Activated CD8-positive, alpha-beta memory T cell treated with anti-CD3 and anti-CD28 coated beads, Interleukin-2, amount 50 U/mL, for 48 hours (primary cell): ENCODE measurements at regions not wholly inside any gene's neighbourhood (a gene's known extent, or its start where the extent isn't known, plus 50 kb on each side); places are given as distances from the start of the nearest gene placed in this dataset.

Source experiments
- DNase-seq: peaks from one replicate; pipeline ENCODE4 v3.0.0-alpha.2; 2020

DNA sequence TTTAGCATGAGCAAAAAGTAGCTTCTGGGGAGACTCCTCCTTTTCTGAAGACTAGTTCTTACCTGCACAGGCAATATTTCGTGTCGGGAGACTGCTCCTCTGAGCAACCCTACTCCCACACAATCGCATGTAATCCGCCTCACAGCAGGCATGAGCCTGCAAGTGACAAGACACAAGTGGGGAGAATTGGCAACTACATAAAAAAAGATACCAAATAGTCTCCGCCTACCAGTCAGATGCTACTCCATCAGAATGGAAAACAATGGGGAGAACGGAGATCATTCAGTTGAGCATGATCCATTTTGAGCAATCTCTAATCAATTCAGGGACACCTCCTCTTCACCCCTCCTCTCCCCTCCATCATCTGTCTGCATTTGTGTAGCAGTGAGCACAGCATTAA lies 321.0 kb downstream of the COG6 start:
- DNase-seq, result no peak

DNA sequence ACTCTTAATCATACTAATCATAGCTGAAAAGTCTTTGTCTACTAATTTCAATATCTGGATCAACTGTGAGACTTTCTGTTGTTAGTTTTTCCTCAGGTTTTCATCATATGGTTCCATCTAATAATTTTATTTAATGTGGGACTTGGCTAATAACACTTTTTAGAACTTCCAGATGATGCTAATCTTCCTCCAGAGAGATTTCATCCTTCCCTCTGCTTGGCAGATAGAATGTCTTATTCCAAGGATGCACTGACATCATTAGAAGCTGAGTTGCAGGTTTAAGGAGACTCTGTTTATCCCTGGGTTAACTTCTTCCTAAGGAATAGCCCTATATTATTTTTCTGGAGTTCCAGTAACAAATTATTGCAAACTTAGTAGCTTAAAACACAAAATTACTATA lies 325.6 kb downstream of the COG6 start:
- DNase-seq, result no peak

DNA sequence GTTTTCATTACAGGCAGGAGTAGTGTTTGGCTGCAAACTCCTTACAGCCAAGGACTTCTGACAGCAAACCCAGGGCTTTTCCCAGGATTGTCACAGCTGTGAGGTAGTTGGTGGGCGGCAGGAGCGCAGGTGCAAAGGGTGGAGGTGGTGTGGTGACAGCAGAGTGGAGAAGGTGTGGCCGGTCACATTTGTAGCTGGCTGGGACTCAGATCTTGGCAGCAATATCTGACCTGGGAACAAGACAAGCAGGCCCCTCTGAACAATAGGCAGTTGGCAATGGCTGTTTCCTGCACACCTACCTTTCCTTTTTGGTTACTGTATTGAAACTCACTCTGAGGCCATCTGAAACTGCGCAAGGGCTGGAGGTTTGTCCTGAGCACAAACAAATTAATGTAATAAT lies 327.3 kb downstream of the COG6 start:
- DNase-seq, result no peak

DNA sequence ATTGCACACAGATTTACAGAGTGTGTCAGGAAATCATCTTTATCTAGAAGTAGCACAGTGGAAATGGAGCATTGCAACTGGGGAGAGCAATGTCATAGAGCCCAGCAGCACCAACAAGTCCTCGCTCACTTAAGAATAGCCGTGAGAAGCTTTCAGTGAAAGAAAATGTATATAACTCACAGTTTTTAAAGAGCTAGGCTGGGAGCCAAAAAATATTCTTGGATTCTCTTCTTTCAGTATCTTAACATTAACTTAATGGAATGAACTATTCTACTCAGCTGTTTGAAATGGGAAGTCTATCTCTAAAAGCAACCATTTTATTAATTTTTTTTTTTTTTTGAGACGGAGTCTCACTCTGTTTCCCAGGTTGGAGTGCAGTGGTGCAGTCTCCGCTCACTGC lies 329.6 kb downstream of the COG6 start:
- no peak for DNase-seq

DNA sequence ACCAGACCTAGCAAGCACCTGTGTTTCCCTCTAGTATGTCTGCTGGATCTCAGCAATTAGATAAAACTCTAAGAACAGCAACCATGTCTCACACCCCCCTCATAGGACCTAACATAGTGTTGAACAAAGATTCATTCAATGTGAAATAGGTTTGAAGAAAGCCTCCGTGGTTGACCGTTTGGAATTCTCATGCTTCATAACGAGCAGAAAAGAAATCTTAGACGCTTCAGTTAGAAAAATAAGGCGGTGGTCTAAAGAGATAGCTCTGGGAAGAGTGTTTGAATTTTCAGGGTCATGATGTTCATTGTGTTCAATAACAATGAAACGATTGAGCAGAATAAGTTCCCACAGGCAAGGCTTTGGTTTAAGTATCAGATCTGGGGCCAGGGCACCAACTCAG lies 332.9 kb downstream of the COG6 start:
- DNase-seq, result no peak

DNA sequence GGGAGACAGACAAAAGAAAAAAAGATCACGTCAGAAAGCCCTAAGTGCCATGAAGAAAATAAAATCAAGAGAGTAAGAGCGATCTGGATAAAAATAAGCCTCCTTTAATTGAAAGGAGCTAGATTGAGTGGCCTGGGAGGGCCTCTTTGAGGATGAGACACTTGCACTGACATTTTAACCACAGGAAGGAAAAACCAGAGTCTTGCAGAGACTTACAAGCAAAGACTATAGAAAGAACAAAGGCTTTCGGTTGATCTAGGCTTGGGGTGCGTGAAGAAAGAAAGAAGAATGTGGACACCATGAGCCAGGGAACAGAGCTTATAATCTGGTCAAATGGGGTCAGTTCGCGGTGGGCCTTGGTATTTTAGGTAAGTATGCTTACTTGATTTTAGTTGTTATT lies 342.7 kb downstream of the COG6 start:
- no peak for DNase-seq

DNA sequence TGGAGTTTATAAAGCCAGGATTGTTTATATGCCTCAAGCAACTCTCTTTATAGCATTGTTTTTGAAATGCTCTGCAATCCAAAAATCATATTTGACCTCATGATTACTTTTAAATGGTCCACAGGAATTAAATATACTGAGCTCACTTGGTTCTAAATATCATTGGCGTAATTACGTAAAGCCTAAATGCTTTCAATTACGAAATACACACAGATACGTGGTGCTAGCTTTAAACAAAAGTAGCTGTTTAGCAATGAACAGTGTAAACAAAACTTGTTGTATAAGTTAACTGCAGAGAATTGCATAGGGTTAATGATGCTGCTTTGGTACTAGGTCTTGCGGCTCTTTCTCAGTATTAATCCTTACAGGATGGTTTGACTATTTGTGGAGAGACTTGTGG lies 346.6 kb downstream of the COG6 start:
- no peak for DNase-seq

DNA sequence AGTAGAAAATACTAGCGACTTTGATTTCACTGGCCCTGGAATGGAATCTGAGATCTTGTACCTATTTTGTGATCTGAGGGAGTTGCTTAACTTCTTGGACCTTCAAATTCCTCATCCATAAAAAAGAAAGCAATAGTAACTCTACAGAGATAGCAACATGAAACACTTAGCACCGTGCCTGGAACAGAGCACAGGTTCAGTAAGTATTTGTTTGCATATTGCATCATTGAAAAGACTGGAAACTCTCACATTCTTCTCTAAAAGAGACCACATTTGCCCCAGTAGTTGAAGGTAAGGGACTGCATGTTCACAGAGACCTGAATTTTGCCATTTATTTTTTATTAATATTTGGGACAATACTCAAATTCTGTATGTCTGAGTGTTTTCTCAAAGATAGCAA lies 358.1 kb downstream of the COG6 start:
- DNase-seq, result no peak

DNA sequence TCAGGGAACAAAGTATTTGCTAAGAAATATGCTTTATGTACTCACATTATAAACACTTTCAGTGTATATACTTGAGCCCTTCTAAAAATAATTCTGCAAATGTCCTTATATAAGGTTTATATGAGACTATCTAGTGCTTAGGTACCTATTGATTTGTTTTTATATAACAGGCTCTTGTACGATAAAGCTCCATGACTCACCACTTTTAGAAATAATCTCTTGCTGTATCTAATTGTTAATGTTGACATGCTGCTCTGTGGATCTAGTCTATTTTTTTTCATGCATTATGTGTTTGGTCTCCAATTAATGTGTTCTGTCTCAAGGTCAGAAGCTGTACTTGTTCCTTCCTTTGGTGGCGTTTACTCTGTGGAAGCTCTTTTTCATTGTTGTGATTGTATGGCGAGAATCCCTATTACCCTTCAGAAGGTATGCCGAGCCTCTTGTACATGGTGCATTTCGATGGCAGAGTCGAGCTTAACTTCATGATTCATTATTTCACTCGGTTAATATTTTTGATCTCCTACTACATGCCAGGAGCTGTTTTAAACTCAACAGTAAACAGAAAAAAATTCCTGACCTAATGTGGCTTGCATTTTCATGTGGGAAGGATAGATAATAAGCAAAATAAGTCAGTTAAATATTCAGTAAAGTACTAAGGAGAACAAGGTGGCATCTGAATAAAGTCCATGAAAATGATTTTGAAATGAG lies 361.6 kb downstream of the COG6 start:
- DNase-seq, result no peak

DNA sequence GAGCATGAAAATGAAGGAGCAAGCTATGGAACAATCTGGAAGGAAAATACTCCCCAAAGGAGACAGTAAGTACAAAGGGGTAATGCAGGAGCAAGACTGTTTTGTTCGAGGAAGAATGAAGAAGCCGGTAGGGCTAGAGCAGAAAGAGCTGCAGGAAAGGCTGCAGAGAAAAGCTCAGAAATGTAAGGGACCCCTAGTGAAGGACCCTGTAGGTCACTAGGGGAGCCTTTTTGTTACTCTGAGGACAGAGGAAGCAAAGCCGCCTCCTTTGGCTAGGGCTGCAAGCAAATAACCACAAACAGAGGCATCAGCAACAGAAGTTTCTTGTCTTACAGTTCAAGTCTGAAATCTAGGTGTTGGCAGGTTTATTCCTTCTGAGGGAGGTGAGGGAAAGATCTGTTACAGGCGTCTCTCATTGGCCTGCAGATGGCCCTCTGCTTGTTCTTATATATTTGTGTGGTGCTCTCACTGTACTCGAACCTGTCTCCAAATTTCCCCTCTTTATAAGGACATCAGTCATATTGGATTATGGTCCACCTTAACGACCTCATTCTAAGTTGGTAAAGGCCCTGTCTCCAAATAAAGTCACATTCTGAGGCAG lies 362.3 kb downstream of the COG6 start:
- DNase-seq, result no peak

DNA sequence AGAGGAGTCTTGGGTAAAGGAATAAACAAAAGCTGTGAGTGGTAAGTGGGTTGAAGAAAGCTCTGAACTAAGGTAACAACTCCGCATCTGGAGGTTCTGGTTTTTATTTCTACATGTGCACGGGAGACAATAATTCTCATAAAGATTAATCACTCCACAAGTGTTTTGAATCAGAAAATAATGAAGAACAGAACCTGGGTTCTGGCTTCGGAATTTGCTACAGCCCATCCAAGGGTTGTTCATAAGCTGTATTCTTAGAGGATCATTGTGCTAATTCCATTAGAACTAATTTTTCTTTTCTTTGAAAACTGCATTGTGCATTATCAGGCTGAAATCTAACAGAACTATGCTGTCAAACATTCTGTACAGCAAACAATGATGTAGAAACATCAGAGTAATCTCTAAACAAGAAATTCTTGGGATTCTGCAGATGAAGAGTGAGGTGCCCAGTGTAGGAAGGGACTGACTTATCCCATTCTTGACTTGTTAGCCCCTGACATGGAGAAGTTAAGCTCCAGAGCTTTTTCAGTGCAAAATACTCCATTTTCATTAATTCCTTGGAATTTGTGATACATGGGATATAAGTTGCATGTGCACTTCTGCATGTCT lies 368.2 kb downstream of the COG6 start:
- DNase-seq, result no peak

DNA sequence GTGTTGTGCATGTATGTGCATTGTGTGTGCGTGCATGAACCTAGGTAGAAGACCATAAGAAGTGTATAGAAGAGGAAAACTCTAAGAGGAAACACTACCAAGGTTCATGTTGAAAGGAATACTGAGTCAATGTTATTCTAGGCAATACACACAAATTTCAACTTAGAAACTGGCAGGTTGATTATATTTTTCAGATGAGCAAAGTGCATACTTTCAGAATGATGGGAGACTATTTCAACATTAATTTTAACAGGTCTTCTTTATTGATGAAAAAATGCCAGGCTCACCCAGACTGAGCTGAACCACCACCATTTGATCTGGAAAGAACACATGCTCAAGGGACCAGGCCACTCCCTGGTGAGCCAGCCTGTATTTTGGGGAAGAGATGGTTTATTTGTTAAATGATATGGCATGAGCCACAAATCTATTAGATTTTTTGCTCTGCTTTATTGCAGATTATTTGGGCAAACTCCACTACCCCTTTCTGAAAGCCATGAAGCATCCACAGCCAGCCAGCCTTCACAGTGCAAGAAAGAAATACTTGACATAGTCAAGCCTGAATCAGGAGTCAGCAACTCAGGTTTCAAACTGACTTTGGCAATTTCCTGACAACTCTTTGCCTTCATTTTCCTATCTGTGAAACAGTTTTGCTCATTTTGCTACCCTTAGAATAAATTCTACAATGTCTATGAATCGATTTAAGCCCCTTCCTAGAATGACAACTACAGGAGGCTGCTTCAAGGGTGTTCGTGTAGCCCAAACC lies 368.9 kb downstream of the COG6 start:
- no peak for DNase-seq

DNA sequence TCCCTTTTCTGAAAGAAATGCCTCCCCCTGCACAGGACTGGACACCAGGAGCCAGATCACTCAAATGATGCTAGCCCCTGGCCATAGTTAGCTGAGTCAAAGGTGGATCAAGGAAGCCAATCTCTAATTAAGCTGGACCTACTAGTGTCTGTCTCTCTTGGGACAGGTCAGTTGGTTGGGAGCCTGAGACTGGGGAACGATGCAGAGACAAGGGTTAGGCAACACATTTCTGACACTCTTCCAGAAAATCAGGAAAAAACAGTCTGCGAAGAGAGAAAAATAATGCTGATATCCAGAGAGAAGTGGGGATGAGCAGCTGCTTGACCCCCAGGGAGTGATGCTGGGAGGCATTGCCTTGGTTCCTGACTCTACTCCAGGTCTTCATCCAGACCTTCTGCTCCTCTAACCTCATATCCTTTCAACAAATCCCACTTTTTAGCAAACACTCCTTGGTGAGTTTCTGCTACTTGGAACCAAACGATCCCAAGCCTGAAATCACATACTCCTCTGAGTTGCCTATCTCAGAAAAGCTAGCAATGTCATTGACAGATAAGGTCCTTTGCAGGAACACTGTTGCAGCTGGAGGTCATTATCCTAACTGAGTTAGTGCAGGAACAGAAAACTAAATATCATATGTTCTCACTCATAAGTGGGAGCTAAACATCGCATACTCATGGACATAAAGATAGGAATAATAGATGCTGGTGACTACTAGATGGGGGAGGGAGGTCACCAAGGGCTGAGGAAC lies 369.7 kb downstream of the COG6 start:
- no peak for DNase-seq

DNA sequence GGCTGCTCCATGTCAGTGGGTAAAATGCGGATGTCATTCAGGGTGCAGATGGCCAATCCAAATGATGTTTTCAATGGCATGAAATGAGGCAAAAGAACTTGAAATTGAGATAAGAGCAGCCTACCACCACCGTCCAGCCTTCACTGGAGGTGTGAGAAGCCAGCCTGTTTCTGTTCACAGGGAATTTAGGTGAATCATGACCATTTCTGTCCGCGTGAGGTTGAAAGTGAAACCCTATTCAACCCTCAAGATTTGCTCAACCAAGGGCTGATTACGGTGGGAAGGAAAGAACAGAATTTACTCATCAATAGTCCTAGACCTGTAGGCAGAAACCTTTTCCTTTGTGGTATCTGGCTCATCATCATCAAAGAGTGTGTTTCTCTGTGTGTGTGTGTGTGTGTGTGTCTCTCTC lies 370.7 kb downstream of the COG6 start:
- peak; percentile 66 for DNase-seq

DNA sequence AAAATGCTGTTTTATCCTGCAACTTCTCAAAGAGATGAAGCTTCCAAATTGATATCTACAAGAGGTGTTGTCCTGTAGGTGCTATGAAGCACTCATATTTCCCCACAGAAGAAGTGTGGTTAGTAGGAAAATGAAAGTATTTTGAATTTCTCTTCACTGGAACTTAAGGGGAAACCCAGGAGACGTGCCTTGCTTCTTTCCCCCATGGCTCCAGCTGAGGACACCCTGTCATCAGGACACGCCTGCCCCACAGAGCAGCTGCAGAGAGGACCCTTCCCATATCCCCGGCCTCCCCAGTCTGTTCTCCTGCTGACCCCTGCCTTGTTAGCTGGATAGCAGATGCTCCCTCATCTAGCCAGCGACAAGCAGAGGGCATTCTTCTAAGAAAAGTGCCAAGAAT lies 371.3 kb downstream of the COG6 start:
- peak; percentile 74 for DNase-seq

DNA sequence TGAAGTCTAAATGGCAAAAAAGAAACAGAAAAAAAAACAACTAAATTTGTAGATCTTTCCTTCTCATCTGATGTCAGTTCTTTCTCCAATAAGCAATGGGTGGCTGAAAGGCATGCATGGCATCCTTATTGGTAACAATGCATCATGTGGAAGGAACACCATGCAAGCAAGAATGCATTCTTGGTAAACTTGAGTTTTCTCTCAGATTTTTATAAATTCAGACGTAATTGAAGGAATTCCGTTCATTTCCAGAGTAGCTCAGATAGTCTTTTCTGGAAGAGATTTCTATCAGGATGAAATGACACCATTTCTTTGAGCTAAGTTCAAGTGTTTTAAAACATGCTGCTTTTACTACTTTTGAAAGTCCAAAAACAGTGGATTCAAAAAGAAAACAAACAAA lies 373.0 kb downstream of the COG6 start:
- DNase-seq, result no peak

DNA sequence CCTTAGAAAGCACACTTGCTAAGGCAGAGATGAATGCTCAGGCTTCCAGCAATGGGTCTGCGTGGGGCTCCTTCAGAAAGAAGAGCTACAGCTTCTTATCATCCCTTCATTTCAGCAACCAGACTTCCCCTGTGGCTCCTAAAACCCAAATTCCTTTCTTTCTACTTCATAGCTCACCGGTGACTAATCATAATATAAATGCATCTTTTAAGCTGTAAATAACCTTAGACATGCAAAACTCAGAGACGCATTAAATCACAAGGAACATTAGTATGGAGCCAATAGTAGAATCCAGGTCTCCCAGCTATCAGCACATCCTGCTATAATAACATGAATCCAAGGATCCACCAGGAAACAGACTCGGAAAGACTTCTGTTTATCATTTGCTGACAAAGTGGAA lies 375.6 kb downstream of the COG6 start:
- DNase-seq, result no peak

DNA sequence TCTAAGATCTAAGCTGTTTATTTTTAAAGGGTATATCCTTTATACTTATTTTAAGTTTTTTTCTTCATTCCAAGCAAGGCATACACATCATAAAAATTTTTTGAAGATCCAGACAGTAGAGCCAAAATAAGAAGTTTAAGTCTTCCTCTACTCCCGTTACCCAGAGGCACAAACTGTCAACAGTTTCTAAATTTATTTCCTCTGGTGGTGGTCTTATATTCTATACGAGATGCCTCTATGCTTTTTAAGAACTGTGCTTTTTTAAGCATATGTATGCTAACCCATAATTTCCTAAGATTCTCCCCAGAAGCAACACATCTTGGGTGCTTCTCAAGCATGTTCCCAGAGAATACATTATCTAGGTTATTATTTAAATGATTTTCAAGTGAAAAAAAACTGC lies 383.6 kb downstream of the COG6 start:
- no peak for DNase-seq

DNA sequence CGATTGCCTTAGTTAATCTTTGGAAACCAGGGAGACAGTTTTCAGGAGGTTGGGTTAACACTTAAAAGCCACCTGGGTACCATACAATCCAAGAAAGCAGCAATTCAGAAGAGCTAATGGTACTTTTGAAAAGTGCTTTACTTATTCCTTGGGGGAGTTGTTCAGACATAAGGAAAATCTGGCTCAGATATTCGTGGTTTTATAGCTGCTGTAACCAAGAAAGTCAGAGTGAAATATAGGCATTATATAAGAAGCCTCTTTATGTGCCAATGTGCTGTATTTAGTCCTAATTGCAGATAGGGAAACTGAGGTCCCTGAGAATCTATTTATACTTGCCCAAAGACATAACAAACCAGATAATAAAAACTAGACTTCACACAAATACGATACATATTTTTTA lies 387.5 kb downstream of the COG6 start:
- no peak for DNase-seq

DNA sequence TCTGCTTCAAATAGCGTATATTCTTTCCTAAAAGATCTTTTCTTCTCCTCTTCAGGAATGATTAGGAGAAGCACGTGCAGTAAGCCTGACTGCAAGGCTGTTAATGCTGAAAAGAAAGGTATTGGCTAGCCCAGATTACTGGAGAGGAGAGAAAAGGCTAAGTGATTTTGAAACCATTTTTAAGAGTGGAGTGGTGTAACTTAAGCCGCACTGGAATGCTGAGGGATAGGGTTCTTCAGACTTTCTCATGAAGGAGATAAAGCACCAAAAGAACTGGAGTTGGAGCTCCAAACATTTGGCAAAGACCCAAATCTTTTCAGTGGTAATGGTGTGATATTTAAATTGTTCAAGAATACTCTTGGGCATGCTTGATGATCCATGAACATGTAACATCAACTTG lies 388.3 kb downstream of the COG6 start:
- no peak for DNase-seq

DNA sequence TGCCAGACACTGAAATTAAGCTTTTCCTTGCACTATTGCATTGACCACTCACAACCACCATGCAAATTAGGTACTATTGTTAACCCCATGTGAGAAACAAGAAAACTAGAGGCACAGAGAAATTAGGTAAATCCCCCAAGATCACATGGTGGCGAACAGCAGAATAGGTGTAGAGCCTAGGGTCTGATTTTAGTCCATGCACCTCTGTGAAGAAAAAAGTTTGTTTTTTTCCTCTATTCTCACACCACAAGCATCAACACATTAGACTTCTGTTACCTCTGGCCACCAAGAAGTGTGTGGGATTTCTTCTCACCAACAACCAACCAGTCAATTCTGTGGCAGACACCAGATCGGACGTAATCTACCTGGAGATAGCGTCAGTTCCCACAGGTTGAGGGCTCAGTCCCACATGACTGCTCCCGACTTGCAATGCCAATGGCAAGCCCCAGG lies 391.9 kb downstream of the COG6 start:
- no peak for DNase-seq

DNA sequence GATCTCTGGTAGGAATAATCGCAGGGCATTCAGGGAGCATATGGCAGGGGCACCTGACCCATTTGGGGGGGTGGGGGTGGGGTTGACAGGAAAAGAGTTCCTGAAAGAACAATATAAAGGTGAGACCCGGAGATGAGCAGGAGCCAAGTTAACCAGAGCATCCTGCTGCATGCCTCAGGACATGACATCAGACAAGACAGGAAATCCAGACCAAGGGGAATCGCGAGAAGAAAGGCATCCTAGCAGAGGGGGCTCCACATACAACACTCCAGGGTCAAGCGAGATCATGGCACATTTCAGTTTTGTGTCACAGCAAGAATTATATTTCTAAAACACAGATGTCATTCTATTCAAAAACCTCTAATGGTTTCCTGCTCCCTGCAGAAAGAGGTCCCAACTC lies 393.1 kb downstream of the COG6 start:
- DNase-seq, result no peak

DNA sequence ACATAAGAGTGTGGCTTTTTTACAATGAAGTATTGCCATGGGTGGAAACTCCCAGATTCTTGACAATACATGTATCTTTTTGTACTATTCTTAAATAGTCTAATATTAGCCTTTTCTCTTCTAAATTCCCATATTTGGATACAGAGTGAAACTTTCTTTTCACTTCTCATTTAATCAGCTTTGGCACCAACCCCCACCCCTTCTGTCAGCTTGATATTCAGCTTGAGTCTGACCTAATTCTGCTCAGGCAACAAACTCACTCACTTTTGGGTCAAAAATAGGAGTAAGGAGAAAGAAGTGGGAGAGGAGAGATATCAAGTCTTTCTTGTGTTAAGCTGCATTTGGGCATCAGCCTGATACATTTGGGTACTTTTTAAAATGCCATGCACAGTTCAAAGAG lies 397.5 kb downstream of the COG6 start:
- no peak for DNase-seq
